ENCODE measurements at regions not wholly inside any gene's neighbourhood (a gene's known extent, or its start where the extent isn't known, plus 50 kb on each side); places are given as distances from the start of the nearest gene placed in this dataset.

DNA sequence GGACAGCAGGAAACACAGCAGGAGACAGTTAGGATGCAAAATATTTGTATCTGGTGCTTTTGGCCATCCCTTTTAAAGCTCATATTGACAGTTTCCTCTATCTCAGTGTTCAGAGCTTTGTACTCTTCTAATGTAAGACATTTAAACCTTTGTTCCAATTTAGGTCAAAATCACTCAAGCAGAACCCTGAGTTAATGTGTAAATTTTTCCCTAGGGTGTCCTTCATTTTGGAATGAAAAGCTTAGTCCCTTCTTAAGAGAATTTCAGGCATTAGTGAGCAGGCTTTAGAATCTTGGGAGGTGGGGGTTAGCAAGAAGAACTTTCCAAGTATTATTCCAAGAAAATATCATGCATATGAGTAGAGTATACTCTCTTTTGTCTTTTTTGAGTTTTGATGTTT, 188.7 kb downstream of the GBA3 start:
- TF ChIP-seq GATA1 (IDR thresholded peaks at IDR 0.05; ENCODE audit: low read depth, low read length) (no peak), POLR2A (IDR thresholded peaks at IDR 0.05; ENCODE audit: low read length) (no peak)
- DNase-seq = no peak

DNA sequence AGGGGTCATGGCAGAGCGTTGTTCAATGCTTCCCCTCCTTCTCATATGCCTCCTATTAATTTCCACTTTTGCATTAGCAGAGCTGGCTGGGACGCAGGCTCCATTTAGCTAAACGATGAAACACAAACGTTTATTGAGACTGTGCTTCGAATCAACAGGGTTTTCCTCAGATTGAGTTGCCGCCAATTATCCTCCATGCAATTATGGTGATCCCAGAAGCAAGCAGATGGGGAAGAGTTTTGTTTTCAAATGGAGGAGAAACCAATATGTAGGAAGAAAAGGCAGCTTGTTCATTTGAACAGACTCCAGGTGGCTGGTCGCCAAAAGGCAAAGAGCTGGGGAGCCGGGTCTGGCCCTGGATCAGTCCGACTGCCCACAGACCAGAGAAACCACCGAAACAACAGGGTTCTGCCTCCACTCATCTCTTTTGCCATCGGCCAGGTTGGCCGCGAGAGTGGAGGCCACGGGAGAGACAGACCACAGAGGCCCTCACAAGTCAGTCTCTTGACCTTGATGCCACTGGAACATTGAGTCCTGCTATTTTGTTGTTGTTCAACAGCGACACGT, 184.8 kb downstream of the GBA3 start:
- TF ChIP-seq POLR2A (IDR thresholded peaks at IDR 0.05; ENCODE audit: low read length) = no peak
- no peak for TF ChIP-seq GATA1 (IDR thresholded peaks at IDR 0.05; ENCODE audit: low read depth, low read length)

DNA sequence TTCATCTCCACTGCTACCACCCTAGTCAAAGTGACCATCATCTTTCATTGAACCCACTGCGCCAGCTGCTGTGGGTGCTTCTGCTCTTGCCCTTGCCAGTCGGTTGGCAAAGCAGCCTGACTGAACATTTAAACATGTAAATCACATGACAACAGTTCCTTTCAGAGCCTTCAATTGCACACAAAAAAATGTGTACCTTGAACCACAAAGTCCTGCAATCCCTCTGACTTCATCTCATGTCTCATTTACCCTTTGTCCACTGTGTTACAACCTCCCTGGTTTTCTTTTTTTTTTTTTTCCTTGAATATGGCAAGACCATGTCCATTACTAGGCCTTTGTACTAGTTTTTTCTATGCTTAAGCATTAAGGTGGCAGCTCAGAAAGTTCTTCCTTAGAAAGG, 183.5 kb downstream of the GBA3 start:
- TF ChIP-seq POLR2A (IDR thresholded peaks at IDR 0.05; ENCODE audit: low read length) = no peak
- no peak for TF ChIP-seq GATA1 (IDR thresholded peaks at IDR 0.05; ENCODE audit: low read depth, low read length)
- DNase-seq = no peak

More for the DNA sequence above, 184.8 kb downstream of the GBA3 start:
- no peak for DNase-seq

DNA sequence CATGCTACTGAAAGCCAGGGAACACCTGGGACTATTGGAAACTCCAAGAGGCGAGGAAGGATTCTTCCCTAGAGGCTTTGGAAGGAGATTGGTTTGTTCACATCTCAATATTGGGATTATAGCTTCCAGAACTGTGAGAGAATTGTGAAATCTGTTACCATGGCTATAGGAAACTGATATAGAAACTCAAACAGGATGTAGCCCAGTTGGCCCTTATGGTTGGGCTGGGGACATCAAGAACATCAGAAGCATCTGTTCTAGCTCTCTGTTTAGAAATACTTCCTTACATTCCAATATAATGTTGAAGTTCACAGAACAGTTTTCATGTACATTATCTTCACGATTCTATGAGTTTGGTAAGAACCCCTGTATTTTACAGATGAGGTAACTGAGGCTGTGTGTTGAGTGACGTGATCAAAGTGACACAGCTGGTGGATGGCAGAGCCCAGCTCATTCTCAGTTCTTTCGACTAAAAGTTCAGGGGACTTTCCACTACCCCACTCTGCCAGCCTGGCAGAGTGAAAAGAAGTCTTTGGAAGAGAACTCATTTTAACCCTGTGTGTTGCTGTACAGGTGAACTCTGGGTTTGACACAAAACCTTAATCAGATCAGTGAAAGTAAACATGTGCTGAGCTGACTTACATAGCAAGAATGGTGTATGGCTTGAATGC, 183.0 kb downstream of the GBA3 start:
- TF ChIP-seq POLR2A (IDR thresholded peaks at IDR 0.05; ENCODE audit: low read length) = no peak
- no peak for TF ChIP-seq GATA1 (IDR thresholded peaks at IDR 0.05; ENCODE audit: low read depth, low read length)
- no peak for DNase-seq

DNA sequence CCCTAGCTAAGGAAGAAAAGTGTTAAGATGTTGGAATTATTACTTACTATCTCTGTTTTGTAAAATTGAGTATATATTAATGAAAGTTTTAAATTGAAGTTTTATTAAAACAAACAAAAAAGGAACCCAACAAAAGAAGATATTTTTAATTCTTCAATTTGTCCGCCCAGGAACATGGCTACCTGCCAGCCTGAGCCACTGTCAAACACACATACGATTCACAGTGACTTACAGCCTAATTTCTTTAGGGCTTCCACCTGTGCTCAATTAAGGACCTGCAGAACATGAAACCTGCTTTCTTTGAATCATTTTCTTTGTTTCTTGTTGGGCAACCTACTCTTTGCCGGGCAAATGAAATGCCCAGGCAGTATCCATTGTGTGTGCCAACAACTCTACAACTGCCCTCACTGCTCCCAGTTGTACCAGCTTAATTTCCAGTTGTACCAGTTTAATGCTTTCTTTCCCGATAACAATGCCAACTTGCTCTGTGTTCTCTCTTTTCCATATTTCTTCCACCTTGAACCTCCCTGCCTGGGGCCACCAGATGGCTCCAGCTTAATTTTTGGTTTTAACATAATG, 181.7 kb downstream of the GBA3 start:
- TF ChIP-seq POLR2A (IDR thresholded peaks at IDR 0.05; ENCODE audit: low read length) = no peak
- no peak for TF ChIP-seq GATA1 (IDR thresholded peaks at IDR 0.05; ENCODE audit: low read depth, low read length)
- no peak for DNase-seq

DNA sequence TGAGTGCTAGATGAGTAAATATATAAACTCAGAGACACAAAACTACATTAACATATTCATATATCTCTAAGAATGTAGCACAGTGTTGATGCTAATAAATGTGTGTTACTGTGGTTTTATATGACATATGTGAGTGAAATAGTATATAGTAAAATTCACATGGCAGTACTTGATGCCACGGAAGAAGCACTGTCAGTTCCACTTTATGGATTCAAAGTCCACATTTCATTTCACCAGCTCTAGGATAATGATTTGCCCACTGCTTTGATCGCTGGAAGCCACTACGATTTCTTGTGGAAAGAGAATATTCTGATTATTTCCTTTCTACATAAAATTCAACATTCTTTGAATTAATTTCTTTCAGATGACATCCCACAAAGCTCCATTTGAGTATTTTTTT, 181.2 kb downstream of the GBA3 start:
- TF ChIP-seq POLR2A (IDR thresholded peaks at IDR 0.05; ENCODE audit: low read length) (no peak), GATA1 (IDR thresholded peaks at IDR 0.05; ENCODE audit: low read depth, low read length) (no peak)

DNA sequence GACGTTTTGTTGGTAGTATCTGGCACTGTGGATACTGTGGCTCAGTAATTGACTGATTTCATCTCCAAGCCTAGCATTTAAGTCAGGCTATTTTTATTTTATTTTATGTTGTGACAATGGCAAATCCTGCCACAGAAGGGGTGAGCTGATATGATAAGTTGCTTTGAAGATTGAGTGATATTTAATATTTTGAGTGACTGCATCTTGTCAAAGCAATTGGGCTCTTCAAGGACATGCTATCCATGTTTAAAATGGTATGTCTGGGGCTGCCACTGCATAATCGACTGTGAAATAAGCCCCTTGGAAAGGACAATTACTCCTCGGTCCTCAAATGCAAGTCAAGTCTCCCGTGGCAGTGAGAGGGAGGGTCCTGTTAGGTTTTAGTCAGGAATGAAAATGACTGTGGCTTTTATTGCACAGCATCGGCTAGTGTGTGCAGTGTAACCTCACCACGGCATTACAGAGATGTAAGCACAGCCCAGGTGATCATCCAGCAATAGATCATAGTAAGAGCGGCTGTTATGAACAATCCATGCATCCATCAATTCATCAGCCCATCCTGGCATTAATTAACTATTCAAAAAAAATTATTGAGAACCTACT, 178.2 kb downstream of the GBA3 start:
- TF ChIP-seq POLR2A (IDR thresholded peaks at IDR 0.05; ENCODE audit: low read length) (no peak), GATA1 (IDR thresholded peaks at IDR 0.05; ENCODE audit: low read depth, low read length) (no peak)

More for the DNA sequence above, 181.2 kb downstream of the GBA3 start:
- DNase-seq = no peak

DNA sequence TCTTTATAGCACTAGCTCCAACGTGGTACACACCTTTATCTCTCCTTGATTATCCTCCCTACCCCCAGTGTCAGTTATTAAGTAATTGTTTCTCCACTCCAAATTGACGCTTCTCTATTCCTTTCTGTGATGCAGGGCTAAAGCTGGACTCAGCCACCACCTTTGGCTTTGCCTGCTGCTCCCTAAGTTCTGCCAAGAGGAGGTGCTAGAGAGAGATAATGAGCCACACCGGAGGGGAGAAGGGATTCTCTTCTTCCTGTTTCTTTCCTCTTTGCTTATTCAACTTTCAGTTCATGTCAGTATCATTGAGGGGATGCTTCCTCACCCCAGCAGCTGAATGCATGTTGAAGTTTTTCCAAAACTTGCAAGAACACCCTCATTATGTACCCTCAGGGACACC, 176.5 kb downstream of the GBA3 start:
- TF ChIP-seq POLR2A (IDR thresholded peaks at IDR 0.05; ENCODE audit: low read length) = no peak
- no peak for TF ChIP-seq GATA1 (IDR thresholded peaks at IDR 0.05; ENCODE audit: low read depth, low read length)
- no peak for DNase-seq

More for the DNA sequence above, 178.2 kb downstream of the GBA3 start:
- no peak for DNase-seq

Measured in erythroblast (primary cell).